ENCODE measurements at regions not wholly inside any gene's neighbourhood (a gene's known extent, or its start where the extent isn't known, plus 50 kb on each side); places are given as distances from the start of the nearest gene placed in this dataset.

DNA sequence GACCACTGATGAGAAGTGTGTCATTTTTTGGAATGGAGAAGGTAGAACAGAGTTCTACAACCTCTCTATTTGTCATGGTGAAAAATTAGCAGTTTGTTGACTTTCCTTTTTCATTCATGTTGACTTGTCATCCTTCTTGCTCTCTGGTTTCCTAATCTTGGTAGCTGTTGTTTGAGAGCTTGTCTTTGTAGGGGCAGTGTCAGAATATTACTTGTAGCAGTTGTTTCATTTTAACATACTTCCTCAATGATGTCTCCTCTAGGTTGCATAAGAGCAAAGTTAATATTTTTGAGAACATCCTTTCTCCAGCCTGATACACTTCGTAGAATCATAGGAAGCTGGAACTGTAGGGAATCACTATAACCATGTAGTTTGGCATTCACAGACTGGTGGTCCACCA, 368.2 kb upstream of the FANCL start:
- TF ChIP-seq REST (IDR thresholded peaks at IDR 0.05; ENCODE audit: low read depth, low read length) (no peak), NFYA (IDR thresholded peaks at IDR 0.05; ENCODE audit: borderline replicate concordance, low read depth, low read length) (no peak), SP1 (IDR thresholded peaks at IDR 0.05; ENCODE audit: low read depth, low read length) (no peak)

Measured in GM12878 (cell line).